SK-N-SH (cell line): ENCODE measurements at regions not wholly inside any gene's neighbourhood (a gene's known extent, or its start where the extent isn't known, plus 50 kb on each side); places are given as distances from the start of the nearest gene placed in this dataset.

Source experiments
- CTCF ChIA-PET: fragments of 300-600, 350-600 bp; formaldehyde crosslinking; extraction: SDS; loops from one replicate; lab custom pipeline; 2021; lab: Yijun Ruan, JAX
- POLR2A ChIA-PET: fragments of 350-600 bp; sonication (Branson Sonifier 250); formaldehyde crosslinking; extraction: SDS; loops from one replicate; lab custom pipeline; 2020; ENCODE audit warnings: antibody characterized with exemption, inconsistent platforms; lab: Yijun Ruan, JAX
- DNase-seq: peaks from one replicate; pipeline ENCODE4 v3.0.0; 2012
- H2AFZ ChIP-seq: fragments of 200-600 bp; sonication (generic); 2 replicates; pipeline ENCODE4 v1.8.1; 2016; ENCODE audit warnings: antibody characterized with exemption, mild to moderate bottlenecking, low read depth
- H3F3A ChIP-seq: fragments of 200-600 bp; sonication (generic); replicated peaks from 2 replicates; pipeline ENCODE3; 2016; ENCODE audit warnings: antibody characterized with exemption, mild to moderate bottlenecking; ENCODE audit not compliant: insufficient read depth
- H3K27ac ChIP-seq, 2 experiments: fragments of 200-500 bp in 1 of 2; fragments of 200-600 bp in 1 of 2; sonication (Bioruptor generic) in 1 of 2; sonication (generic), shearing (Covaris generic) in 1 of 2; 2 replicates each; pipeline versions ENCODE4 v1.5.1 to v1.6.1; 2014 to 2016; ENCODE audit warnings: low read depth in 2 of 2, inconsistent platforms in 1 of 2, low read length in 1 of 2, mild to moderate bottlenecking in 1 of 2, mixed read lengths in 1 of 2
- H3K27me3 ChIP-seq: fragments of 200-600 bp; sonication (generic), shearing (Covaris generic); 2 replicates; pipeline ENCODE4 v1.6.1; 2016; ENCODE audit warnings: mixed run types; ENCODE audit not compliant: insufficient read depth
- H3K36me3 ChIP-seq, 2 experiments: fragments of 200-500 bp in 1 of 2; fragments of 200-600 bp in 1 of 2; sonication (Bioruptor generic) in 1 of 2; sonication (generic) in 1 of 2; replicated peaks in 1 of 2; 2 replicates each; pipeline versions ENCODE3 to v1.5.1; 2014 to 2016; ENCODE audit warnings: low read length in 1 of 2, mild to moderate bottlenecking in 1 of 2; ENCODE audit not compliant: insufficient read depth in 2 of 2, control insufficient read depth in 1 of 2
- H3K4me1 ChIP-seq, 2 experiments: fragments of 200-500 bp in 1 of 2; fragments of 200-600 bp in 1 of 2; sonication (Bioruptor generic) in 1 of 2; sonication (generic), shearing (Covaris generic) in 1 of 2; 2 replicates each; pipeline versions ENCODE4 v1.5.1 to v1.6.1; 2014 to 2016; ENCODE audit warnings: low read depth in 1 of 2, low read length in 1 of 2, mixed run types in 1 of 2; ENCODE audit not compliant: insufficient read depth in 2 of 2, control insufficient read depth in 1 of 2
- H3K4me2 ChIP-seq: fragments of 200-600 bp; sonication (generic), shearing (Covaris generic); 2 replicates; pipeline ENCODE4 v1.6.1; 2017; ENCODE audit warnings: mixed run types
- H3K4me3 ChIP-seq, 2 experiments: fragments of 200-500 bp in 1 of 2; fragments of 200-600 bp in 1 of 2; sonication (Bioruptor generic) in 1 of 2; sonication (generic), shearing (Covaris generic) in 1 of 2; 2 replicates each; pipeline versions ENCODE4 v1.5.1 to v1.8.1; 2014 to 2016; ENCODE audit warnings: low read depth in 2 of 2, inconsistent platforms in 1 of 2, low read length in 1 of 2, mild to moderate bottlenecking in 1 of 2, mixed read lengths in 1 of 2, moderate library complexity in 1 of 2
- H3K79me2 ChIP-seq: fragments of 200-600 bp; sonication (generic); 2 replicates; pipeline ENCODE4 v1.8.1; 2017; ENCODE audit warnings: mild to moderate bottlenecking; ENCODE audit not compliant: insufficient read depth
- H3K9ac ChIP-seq: fragments of 200-600 bp; sonication (generic); 2 replicates; pipeline ENCODE4 v1.6.1; 2017; ENCODE audit warnings: mixed run types
- H3K9me2 ChIP-seq: fragments of 200-600 bp; sonication (generic); 2 replicates; pipeline ENCODE4 v1.6.1; 2017; ENCODE audit warnings: mixed run types
- H3K9me3 ChIP-seq: fragments of 200-600 bp; sonication (generic); 2 replicates; pipeline ENCODE4 v1.6.1; 2017; ENCODE audit warnings: mixed run types, mild to moderate bottlenecking, moderate library complexity
- H4K20me1 ChIP-seq: fragments of 200-600 bp; sonication (generic); 2 replicates; pipeline ENCODE4 v1.6.1; 2017; ENCODE audit warnings: mild to moderate bottlenecking, mixed run types; ENCODE audit not compliant: insufficient read depth
- CHD2 ChIP-seq: fragments of 150-350 bp; IDR thresholded peaks from 2 replicates; pipeline ENCODE4 v1.6.1; 2018; ENCODE audit warnings: low read length; ENCODE audit not compliant: partially characterized antibody
- CTCF ChIP-seq: fragments of 200-600 bp; sonication (generic); IDR thresholded peaks from 2 replicates; pipeline ENCODE4 v1.6.1; 2017; ENCODE audit warnings: antibody characterized with exemption, mild to moderate bottlenecking, moderate library complexity
- FOXJ3 ChIP-seq: sonication (generic); formaldehyde crosslinking; IDR thresholded peaks from 2 replicates; pipeline ENCODE4 v1.5.1; 2020; ENCODE audit warnings: mild to moderate bottlenecking, missing genetic modification reagents
- FOXM1 ChIP-seq: IDR thresholded peaks from 2 replicates; pipeline ENCODE4 v1.4.0; 2012; ENCODE audit warnings: low read depth, mild to moderate bottlenecking
- GABPA ChIP-seq: IDR thresholded peaks from 2 replicates; pipeline ENCODE4 v1.4.0; 2012; ENCODE audit warnings: low read depth, mild to moderate bottlenecking
- IRF3 ChIP-seq: fragments of 150-350 bp; IDR thresholded peaks from 2 replicates; pipeline ENCODE4 v1.6.1; 2016; ENCODE audit warnings: mild to moderate bottlenecking, low read depth, low read length
- MEF2A ChIP-seq: IDR thresholded peaks from 2 replicates; pipeline ENCODE4 v1.4.0; 2012; ENCODE audit warnings: low read depth, borderline replicate concordance
- NFIC ChIP-seq: IDR thresholded peaks from 2 replicates; pipeline ENCODE4 v1.4.0; 2012; ENCODE audit warnings: borderline replicate concordance
- POLR2AphosphoS5 ChIP-seq: IDR thresholded peaks from 2 replicates; pipeline ENCODE4 v1.6.1; 2012; ENCODE audit warnings: low read depth, low read length
- RAD21 ChIP-seq: IDR thresholded peaks from 2 replicates; pipeline ENCODE4 v1.6.1; 2012; ENCODE audit warnings: mild to moderate bottlenecking, low read length
- RCOR1 ChIP-seq: fragments of 150-350 bp; IDR thresholded peaks from 2 replicates; pipeline ENCODE4 v1.6.1; 2017; ENCODE audit warnings: antibody characterized with exemption, low read length
- RXRA ChIP-seq: IDR thresholded peaks from 2 replicates; pipeline ENCODE4 v1.4.0; 2012; ENCODE audit warnings: low read depth, mild to moderate bottlenecking, borderline replicate concordance
- TCF12 ChIP-seq: IDR thresholded peaks from 2 replicates; pipeline ENCODE4 v1.4.0; 2012
- TEAD4 ChIP-seq: IDR thresholded peaks from 2 replicates; pipeline ENCODE4 v1.4.0; 2012; ENCODE audit warnings: mild to moderate bottlenecking, borderline replicate concordance; ENCODE audit not compliant: insufficient read depth
- ZBTB33 ChIP-seq: IDR thresholded peaks from 2 replicates; pipeline ENCODE4 v1.4.0; 2012; ENCODE audit warnings: low read depth, borderline replicate concordance
- WGBS: methylation state at CpG from one replicate; pipeline ENCODE4 v1.1.6; 2017; ENCODE audit warnings: low lambda C conversion rate; 5-methylcytosine and 5-hydroxymethylcytosine counted together

- POLR2A ChIA-PET: no interaction called here
- DNase-seq: no peak
Observed at GRCh38 chr7:115883629-115884028, 146.9 kb downstream of the TFEC start.

More at GRCh38 chr7:115883629-115884028, 146.9 kb downstream of the TFEC start:
- Histone ChIP-seq H3K9me3 (no peaks in the 10 kb centered on the region), H4K20me1 (no peaks in the 10 kb centered on the region), H3K4me3 (no peak overlapping the region), H3K79me2 (no peaks in the 10 kb centered on the region), H3K4me1 (no peaks in the 10 kb centered on the region), H3K4me2 (no peak overlapping the region), H3K9me2 (no peaks in the 10 kb centered on the region), H3K27me3 (peaks cover 6% of the 10 kb centered on the region; the same call in 1 of the 2 replicates), H2AFZ (no peak overlapping the region; the same call in 1 of the 2 replicates), H3K36me3 (no peaks in the 10 kb centered on the region), H3K9ac (no peak overlapping the region), H3F3A (no peaks in the 10 kb centered on the region), H3K27ac (no peak overlapping the region)
- WGBS: 4% methylated on average over 6 of the region's 6 CpGs
- TF ChIP-seq TEAD4 (no peak), IRF3 (no peak), NFIC (no peak), MEF2A (no peak), GABPA (no peak), RAD21 (no peak), ZBTB33 (no peak), FOXJ3 (CRISPR knock-in tag) (no peak), RXRA (no peak), CTCF (no peak), TCF12 (no peak), FOXM1 (no peak), POLR2AphosphoS5 (no peak), RCOR1 (no peak), CHD2 (no peak)
- CTCF ChIA-PET: no interaction called here
